Posterior cingulate gyrus (tissue), 11 donors: ENCODE measurements at regions not wholly inside any gene's neighbourhood (a gene's known extent, or its start where the extent isn't known, plus 50 kb on each side); places are given as distances from the start of the nearest gene placed in this dataset.
A peak's percentile ranks its signal among the peaks of the same experiment; 100 is the strongest.
"Not testable (repeated sequence)": the region's sequence is repeated elsewhere in the genome, so short reads cannot be mapped to it uniquely, and the experiment has no call there.

Source experiments
- DNase-seq, 10 donors: peaks; one replicate each; pipeline versions ENCODE4 v3.0.0 to v3.0.0-alpha.2; 2020 to 2021; ENCODE audit warnings: mixed read lengths in 3 of 10
- intact Hi-C: fragments of 100-400 bp; cut with DNase I; formaldehyde crosslinking; loops from one replicate; pipeline ENCODE4 v1.15.1; 2023

DNA sequence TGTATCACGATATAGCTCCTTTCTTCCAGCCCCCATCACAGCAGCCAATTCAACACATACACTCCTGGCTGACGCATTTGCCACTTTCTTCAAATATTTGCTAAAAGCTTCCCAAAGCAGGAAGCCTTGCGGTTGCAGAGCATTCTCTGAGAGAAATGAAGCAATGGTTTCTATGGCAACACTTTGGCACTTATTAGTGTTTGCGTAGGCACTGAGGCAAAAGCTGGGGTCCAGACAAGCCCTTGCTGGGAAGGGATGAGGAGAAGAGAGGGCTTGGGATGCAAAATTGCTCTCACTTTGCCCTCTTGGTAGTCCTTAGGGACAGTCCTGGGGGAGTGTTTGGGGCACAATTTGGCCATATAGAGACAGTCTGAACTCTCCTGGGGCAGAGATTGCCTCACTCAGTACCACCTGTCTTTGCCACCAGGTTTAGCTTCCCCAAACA lies 55.0 kb upstream of the PAK3 start:
- intact Hi-C loops, result no loop called here
- peak in 1 of 10 donors; percentile 6 for DNase-seq

DNA sequence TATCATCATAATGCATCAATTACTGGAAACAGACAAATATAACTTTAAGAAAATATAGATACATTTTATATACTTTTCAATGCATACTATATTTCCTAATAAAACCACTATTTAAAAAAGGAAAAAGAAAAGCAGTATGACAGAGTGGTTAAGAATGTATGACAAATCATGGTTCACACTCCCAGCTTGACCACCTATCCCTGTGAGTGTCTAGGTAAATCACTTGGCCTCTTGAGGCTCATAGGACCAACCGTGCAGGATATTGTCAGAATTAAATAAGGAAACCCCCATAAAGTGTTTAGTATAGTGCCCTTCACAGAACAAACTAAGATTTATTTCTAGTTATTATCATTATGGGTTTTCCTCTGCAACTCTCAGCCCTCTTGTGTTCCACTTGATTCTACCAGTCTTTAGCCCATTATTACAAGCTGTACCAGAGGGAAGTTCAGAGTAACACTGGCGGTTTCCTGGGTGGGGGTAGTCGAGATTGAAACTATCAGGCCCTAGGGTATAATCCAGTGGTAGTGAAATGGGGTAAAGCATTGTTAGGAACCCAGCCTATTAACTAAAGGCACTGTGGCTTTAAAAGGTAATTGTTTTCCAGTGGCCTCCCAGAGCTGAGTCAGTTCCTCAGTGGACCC lies 55.5 kb upstream of the PAK3 start:
- intact Hi-C loops, result no loop called here
- no peak for DNase-seq

DNA sequence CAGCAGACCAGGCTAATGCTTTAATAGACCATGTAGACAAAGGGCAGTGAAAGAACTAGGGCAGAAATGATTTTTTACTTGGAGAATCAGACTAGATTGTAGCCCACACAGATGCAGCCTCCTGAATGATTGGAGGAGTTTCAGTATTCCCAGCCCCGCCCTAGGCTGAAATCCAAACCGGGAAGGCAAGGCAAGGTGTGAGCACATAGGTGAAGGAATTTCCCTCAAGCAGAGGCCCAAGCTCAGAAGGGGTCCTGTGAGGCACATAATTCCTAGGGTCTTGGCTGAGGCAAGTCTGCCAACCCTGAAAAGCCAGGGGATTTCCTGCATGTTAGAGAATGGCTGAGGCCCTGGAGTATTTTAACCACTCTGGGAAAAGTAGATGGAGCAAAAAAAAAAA lies 56.4 kb upstream of the PAK3 start:
- DNase-seq, result no peak
- intact Hi-C loops, result no loop called here

DNA sequence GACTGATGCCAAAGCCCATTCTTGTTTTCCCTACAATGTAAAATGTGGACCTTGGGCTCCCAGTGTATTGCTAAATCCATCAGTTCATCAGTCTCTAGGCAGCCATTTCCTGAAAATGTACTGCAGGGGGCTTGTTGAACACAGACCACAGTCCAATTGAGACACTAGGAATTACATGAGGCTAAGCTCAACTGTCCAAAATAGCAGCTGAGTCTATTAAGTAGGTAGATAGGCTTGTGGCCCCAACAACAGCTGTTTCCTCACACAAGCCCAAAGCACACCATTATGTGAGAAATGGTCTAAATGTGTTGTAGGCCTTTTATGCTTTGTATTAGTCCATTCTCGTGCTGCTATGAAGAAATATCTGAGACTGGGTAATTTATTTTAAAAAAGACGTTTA lies 60.0 kb upstream of the PAK3 start:
- no peak for DNase-seq
- intact Hi-C loops, result no loop called here

DNA sequence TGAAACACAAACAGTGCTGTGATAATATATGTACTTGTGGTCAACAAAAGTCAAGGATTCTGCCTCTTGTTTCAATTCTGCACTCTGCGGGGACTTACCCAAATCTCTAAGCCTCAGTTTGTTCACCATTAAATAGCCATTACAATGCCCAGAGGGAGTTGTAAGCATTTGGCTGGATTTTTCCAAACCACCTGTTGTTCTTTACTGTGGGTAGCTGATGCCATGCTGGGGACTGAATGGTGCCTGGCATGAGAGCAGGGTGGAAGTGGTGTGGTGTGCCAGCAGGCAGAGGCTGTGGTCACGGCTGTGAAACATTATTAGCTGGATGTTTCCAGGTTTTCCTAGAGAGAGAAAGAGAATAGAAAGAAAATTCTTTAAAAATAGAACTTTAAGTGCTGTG lies 60.7 kb upstream of the PAK3 start:
- no peak for DNase-seq
- intact Hi-C loops, result no loop called here

DNA sequence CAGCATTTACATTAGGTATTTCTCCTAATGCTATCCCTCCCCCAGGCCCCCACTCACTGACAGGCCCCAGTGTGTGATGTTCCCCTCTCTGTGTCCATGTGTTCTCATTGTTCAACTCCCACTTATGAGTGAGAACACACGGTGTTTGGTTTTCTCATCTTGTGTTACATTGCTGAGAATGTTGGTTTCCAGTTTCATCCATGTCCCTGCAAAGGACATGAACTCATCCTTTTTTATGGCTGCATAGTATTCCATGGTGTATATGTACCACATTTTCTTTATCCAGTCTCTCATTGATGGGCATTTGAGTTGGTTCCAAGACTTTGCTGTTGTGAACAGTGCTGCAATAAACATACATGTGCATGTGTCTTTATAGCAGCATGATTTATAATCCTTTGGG lies 73.0 kb upstream of the PAK3 start:
- intact Hi-C loops, DNase-seq: not testable (repeated sequence)

DNA sequence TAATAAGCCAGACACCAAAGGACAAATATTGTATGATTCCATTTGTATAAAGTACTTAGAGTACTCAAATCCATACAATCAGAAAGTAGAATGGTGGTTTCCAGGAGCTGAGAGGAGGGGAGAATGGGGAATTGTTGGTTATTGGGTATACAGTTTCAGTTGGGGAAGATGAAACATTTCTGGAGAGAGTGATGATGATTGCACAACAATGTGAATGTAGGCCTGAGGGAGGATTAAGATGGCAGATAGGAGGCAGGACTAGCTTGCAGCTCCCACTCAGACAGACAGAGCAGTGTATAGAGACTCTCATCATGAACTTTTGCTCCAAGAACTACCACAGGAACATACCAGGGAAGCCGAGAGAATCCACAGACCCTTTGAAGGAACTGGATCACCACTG lies 75.7 kb upstream of the PAK3 start:
- no peak for DNase-seq
- intact Hi-C loops, result no loop called here

DNA sequence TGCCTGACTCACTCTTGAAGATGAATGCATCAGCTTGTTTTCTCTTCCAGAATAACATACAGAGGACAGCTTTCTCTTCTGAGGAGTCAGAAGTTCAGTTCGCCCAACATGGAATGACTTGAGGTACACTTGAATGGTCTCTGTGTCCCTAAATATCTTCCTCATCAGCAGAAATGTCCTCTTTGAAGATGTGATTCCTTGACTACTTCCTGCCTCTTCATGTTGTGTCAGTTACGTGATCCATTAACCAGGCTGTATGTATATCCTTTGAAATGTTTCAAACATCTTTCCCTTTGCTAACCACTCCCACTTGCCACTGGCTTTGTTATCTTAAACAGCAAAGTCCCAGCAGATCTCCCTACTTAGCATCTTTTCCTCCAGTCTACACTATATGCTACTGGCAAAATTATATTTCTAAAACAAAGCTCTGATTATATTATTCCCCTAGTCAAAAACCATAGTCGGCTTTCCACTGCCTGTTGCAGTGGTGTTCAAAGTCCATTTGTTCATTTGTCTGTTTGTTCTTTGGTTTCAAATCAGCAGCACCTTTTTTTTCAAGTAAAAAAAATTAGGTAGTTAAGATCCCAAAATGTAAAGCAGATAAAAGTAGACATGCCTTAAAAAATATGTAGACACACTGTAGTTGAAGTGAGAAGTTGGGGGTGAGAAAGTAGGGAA lies 82.1 kb upstream of the PAK3 start:
- DNase-seq, result no peak
- intact Hi-C loops, result no loop called here

DNA sequence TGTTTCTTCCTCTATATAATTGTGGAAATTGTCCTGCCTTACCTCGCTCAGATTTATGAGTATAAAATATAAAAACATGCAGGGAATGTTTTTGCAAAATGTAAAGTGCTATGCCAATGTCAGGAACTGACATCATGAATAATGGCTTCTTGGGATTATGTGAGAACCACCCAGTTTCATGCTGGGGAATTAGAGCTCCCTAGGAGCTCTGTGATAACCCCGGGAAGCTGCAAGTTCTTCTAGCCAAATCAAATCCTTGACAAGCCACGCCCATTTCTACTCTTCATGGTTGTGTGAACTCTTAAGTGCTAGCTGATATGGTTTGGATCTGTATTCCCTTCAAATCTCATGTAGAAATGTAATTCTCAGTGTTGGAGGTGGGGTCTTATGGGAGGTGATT lies 85.9 kb upstream of the PAK3 start:
- intact Hi-C loops, result no loop called here
- DNase-seq, result no peak

DNA sequence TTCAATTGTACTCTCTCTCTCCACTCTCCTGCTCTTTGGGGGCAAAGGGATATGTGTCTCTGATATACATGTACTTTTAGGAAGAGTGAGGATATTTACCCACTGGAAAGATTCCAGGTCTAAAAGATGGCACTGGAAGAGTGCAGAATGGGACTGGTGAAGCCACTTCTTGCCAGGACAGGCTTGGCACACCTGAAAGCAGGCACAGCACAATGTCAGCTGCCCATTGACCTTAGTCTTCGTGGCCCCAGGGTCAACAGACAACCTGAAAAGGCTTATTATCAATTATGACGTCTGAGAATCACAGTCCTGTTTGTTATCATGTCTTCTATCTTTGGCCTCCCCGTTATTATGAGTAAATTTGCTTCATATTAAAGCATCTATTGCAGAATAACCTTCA lies 86.7 kb upstream of the PAK3 start:
- DNase-seq, result no peak
- intact Hi-C loops, result no loop called here

DNA sequence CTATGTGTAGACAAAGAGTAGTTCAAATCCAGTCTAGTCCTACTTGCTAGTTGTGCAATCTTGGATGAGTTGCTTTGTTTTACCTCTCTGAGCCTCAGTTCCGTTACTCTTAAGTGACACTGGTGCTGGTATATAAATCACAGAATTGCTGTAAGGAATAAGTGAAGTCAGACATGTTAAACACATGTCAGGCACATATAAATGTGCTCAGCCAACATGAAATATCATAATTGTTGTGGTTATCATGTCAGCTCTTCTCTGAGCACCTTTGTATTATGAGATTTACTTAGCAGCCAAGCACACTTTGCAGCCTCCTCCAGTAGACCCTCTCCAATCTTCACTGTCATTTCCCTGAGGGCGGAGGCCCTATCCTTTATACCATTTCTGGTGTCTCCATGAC lies 87.9 kb upstream of the PAK3 start:
- intact Hi-C loops, result no loop called here
- DNase-seq, result no peak

DNA sequence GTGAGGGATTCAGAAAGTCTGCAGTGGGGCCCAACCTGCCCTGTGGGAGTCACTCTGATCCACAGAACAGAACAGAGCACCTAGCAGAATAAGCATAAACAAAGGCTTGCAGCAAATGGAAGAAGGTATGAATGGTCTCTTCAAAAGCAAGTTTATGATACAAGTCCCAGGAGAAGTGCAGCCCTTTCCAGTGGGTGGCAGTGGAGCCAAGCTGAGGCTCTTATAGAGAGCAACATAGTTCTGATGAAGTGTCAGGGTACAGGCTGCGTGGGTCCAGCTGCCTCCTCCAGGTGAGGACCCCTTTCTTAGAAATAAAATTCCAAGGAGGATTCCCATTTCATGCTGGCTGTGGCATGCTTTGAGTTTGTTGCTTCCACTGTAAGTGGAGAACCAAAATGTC lies 88.8 kb upstream of the PAK3 start:
- DNase-seq, result no peak
- intact Hi-C loops, result no loop called here

DNA sequence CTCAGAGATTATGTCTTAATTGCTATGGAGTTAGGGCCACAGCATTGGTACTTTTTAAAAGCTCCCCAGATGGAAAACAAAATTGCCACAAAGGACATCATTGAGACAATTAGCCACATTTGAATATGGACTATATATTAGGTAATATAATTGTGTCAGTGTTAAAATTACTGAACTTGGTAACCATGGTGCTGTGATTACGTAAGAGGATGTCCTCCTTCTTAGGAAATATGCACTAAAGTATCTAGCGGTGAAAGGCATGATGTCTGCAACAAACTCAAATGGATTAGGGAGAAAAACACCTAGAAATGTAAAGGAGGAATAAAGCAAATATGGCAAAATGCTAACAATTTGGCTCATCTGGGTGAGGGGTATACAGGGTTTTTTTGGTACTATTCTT lies 89.9 kb upstream of the PAK3 start:
- no peak for DNase-seq
- intact Hi-C loops, result no loop called here

DNA sequence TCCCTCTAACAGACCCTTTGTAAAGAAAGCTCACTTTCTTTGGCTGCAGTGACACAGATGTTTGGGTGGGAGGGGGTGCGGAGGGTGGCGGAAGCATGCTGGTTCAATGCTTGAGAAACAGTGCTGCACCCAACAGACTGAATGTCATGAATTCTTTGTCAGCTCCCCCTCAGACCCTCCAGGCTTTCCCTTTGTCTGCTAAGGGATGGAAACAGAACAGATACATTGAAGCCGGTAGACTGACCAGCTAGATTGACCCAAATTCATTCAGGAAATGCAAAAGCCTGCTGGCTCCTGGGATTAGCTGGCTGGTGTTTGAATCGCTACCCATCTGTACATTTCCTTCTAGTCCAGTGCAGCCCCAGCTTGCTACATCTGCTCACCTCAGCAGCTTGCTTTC lies 90.8 kb upstream of the PAK3 start:
- DNase-seq, result no peak
- intact Hi-C loops, result no loop called here

DNA sequence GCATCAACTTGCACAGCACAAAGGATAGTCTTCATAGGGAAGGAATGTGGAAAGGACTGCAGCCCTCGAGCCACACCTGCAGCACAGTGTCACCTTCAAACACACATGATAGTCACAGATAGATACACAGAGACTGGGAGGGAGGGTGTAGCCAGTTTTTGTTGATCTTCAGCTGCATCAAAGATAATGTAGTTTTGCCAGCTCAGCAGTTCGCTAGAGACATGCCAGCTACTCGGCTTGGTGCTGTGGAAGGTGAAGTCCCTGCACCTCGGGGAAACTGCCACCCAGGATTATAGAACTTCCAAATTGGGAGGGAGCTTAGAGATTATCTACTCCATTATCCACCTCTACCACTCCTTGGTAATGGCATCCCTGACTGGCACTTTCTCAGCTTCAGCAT lies 92.9 kb upstream of the PAK3 start:
- no peak for DNase-seq
- intact Hi-C loops, result no loop called here

DNA sequence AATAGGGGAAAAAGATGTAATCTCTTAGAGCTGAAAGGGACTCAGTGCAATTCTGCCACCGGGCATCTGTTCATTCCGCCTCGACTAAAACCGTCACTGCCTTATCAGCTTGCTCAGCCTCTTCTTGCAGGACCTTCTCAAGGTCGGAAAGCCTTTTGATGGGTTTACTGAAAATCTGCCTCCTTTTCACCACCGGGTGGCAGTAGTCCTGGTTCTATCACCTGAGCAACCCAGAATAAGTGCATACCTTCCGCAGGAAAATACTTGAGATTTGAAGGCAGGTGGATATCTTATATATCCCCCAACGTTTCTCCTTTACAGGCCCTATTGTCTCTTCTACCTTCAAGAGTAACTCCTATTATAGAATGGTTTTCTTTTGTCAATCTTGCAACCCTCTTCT lies 103.4 kb upstream of the PAK3 start:
- intact Hi-C loops, result no loop called here

DNA sequence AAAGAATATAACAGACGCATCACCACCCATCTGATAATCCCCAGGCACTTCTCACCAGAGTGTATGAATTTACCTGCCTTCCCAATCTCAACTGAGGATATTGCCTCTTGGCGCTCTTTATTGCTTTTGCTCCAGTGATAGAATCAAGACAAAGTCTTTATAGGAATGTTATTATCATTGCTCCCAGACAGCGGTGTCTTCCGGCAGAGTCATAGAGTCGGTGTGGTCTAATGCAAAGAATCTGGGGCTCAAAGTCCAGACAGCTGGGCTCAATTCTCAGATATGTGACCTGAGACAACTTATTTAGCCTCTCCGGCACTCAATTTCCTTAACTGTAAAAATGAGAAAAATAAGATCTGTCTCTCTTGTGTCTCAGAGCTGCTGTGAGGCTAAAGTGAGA lies 106.1 kb upstream of the PAK3 start:
- DNase-seq, result no peak
- intact Hi-C loops, result no loop called here

More for the DNA sequence above, 103.4 kb upstream of the PAK3 start:
- DNase-seq, result peak in 1 of 10 donors; percentile 5

DNA sequence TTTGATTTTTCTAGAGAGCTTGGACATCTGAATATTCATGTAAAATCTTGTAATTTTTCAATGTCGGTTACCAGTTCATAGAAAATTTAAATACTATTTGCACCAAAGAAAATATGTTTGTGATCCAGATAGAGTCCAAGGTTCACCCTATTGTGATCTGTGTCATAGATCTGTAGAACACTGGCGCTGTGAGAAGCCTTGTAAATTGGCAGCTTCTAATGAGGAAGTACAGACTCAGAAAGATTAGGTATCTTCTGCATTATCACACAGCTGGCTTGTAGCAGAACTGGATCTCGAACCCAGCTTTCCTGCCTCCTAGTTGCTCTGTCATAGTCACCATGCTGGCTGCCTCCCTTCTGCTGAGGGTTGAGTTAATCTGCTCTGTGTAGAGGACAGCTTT lies 106.5 kb upstream of the PAK3 start:
- DNase-seq, result no peak
- intact Hi-C loops, result no loop called here

DNA sequence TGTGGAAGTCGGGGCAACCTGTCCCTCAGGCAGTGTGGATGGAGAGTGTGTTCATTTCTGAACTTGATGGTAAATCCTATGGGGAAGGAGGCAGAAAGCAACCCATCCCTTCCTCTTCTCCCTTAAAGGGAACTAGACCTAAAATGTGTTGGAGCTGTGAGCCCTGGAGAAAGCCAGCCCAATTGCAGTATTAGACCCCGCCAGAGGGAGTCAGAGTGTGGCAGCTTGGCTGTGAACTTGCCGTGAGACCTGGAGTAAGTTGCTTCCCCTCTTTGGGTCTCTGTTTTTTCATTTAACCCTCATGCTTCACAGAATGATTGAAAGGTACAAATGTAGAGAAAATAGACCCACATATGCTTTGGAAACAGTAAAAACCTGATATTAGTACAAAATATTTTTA lies 108.7 kb upstream of the PAK3 start:
- intact Hi-C loops, result no loop called here

DNA sequence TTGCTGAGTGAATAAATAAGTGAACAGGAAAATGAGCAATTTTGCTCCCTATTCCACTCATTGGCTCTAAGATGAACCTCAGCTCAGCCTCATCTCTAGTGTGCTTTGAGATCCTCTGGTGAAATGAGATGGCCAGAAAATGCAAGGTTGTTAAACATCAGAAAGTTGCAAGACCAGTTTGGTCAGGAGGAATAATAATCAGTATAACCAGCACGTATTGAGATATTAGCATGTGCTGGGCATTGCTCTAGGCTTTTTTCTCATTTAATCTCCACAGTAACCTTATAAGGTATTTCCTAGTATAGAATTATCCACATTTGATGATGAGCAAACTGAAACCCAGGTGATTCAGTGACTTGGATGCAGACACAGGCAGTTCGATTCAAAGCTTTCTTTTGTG lies 110.5 kb upstream of the PAK3 start:
- no peak for DNase-seq
- intact Hi-C loops, result no loop called here

More for the DNA sequence above, 108.7 kb upstream of the PAK3 start:
- no peak for DNase-seq

DNA sequence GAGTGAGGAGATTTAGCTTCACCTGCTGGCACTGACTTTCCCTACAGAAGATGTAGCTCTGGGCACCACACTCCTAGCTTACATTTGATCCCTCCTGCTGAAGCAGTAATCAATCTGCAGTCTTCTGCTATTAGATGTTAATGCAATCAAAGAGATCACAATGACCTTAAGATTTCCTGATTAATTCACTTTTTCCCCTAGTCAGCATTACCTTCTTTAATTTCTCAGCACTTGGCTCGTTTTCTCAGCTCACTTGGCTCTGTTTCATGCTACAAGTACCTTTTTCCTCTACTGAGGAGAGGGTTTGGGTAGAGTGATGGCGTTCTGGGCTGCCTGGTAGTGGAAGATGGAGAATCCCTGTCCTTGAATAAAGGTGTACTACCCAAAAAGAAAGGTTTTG lies 113.0 kb upstream of the PAK3 start:
- intact Hi-C loops, result no loop called here

DNA sequence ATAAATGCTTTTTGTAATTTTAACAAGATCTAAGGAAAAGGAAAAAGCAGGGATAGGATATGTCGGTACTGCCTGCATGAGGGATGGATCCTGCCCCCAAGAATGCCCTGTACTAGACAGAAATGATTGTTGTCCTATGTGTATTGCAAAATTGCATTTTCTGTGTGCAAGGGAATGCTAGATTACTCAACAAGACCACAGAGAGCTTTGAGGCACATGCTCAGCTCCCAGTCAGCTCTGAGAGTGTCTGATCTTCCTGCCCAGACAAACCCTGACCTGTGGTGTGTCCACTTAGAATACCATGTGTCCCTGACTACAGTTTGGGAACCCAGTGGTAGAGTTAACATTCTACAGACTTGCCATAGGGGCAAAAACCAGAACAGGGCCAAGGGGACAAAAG lies 129.2 kb upstream of the PAK3 start:
- no peak for DNase-seq
- intact Hi-C loops, result no loop called here

More for the DNA sequence above, 113.0 kb upstream of the PAK3 start:
- DNase-seq, result no peak

DNA sequence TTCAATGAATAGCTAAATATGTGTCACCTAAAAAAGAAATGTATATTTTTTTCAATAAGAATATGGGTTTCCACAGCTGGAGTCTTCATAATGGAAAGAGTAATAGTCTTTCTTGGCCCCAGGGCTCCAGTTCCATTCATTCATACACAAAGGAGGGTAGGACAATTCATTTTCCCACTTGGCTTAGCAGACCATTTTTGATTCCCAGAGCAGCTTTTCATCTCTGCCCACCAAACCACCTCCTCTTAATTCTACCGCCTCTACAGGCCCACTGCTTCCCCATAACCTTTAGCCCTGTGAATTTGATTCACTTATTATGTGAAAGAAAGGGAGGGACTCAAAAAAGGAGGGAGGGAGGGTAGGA lies 129.9 kb upstream of the PAK3 start:
- no peak for DNase-seq
- intact Hi-C loops, result no loop called here
